ENCODE measurements at regions not wholly inside any gene's neighbourhood (a gene's known extent, or its start where the extent isn't known, plus 50 kb on each side); places are given as distances from the start of the nearest gene placed in this dataset.

- TF ChIP-seq, protein P1, sequence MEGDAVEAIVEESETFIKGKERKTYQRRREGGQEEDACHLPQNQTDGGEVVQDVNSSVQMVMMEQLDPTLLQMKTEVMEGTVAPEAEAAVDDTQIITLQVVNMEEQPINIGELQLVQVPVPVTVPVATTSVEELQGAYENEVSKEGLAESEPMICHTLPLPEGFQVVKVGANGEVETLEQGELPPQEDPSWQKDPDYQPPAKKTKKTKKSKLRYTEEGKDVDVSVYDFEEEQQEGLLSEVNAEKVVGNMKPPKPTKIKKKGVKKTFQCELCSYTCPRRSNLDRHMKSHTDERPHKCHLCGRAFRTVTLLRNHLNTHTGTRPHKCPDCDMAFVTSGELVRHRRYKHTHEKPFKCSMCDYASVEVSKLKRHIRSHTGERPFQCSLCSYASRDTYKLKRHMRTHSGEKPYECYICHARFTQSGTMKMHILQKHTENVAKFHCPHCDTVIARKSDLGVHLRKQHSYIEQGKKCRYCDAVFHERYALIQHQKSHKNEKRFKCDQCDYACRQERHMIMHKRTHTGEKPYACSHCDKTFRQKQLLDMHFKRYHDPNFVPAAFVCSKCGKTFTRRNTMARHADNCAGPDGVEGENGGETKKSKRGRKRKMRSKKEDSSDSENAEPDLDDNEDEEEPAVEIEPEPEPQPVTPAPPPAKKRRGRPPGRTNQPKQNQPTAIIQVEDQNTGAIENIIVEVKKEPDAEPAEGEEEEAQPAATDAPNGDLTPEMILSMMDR (IDR thresholded peaks at IDR 0.05), result no peak
- no peak for TF ChIP-seq POLR2A (IDR thresholded peaks at IDR 0.05)
These were observed 144.3 kb downstream of the DMRTA2 start for GRCh38 chr1:50278961-50279360.
